PC-3 (cell line): ENCODE measurements at regions not wholly inside any gene's neighbourhood (a gene's known extent, or its start where the extent isn't known, plus 50 kb on each side); places are given as distances from the start of the nearest gene placed in this dataset.

Experiments used
- EZH2phosphoT487 ChIP-seq: fragments of 300-600 bp; sonication (generic); IDR thresholded peaks from 2 replicates; pipeline ENCODE4 v1.6.1; 2018; ENCODE audit warnings: mild to moderate bottlenecking, antibody characterized with exemption, low read length, borderline replicate concordance
- TF ChIP-seq, protein P1 (sequence below): fragments of 300-600 bp; sonication (generic); conservative IDR thresholded peaks from 2 replicates; pipeline ENCODE4 v1.5.1; 2017; ENCODE audit warnings: antibody characterized with exemption, low read depth, mild to moderate bottlenecking, low read length

DNA sequence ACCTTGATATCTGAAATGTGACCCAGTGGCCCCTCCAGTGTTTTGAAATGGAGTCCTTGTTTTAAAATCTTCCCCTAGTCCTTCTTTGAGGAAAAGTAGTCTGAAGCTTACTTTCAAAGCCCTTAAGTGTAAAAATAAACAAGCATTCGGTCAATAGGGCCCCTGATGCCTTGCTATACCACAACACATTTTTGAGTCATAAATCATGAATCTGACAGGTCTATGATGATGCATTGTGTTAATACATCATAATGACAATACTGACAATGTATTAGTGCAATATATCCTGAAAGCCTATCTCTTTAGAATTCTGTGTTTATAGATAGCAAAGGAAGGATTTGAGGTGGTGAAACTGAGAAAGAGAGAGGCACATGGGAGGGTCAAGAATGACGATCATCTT lies 464.2 kb downstream of the MEIS1 start:
- TF ChIP-seq, protein P1, sequence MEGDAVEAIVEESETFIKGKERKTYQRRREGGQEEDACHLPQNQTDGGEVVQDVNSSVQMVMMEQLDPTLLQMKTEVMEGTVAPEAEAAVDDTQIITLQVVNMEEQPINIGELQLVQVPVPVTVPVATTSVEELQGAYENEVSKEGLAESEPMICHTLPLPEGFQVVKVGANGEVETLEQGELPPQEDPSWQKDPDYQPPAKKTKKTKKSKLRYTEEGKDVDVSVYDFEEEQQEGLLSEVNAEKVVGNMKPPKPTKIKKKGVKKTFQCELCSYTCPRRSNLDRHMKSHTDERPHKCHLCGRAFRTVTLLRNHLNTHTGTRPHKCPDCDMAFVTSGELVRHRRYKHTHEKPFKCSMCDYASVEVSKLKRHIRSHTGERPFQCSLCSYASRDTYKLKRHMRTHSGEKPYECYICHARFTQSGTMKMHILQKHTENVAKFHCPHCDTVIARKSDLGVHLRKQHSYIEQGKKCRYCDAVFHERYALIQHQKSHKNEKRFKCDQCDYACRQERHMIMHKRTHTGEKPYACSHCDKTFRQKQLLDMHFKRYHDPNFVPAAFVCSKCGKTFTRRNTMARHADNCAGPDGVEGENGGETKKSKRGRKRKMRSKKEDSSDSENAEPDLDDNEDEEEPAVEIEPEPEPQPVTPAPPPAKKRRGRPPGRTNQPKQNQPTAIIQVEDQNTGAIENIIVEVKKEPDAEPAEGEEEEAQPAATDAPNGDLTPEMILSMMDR, result no peak
- no peak for TF ChIP-seq EZH2phosphoT487
